RWPE2 (cell line): ENCODE measurements at regions not wholly inside any gene's neighbourhood (a gene's known extent, or its start where the extent isn't known, plus 50 kb on each side); places are given as distances from the start of the nearest gene placed in this dataset.

ENCODE experiments used
- ATAC-seq: fragments of 200-7000 bp; cut with Tn5 transposase; 3 replicates; pipeline ENCODE4 v1.9.1; 2021; ENCODE audit warnings: low read depth
- DNase-seq: peaks from one replicate; pipeline ENCODE4 v3.0.0-alpha.2; 2020; ENCODE audit warnings: low spot score
- H3K27ac ChIP-seq: fragments of 450-650 bp; 2 replicates; pipeline ENCODE4 v1.5.1; 2017; ENCODE audit warnings: mild to moderate bottlenecking; ENCODE audit not compliant: poor library complexity, severe bottlenecking
- H3K27me3 ChIP-seq: fragments of 250-450 bp; sonication (Bioruptor Pico); 2 replicates; pipeline ENCODE4 v1.5.1; 2021; ENCODE audit warnings: mild to moderate bottlenecking, moderate library complexity; ENCODE audit not compliant: insufficient read depth, poor library complexity, severe bottlenecking
- H3K36me3 ChIP-seq: fragments of 250-450 bp; sonication (Bioruptor Pico); 2 replicates; pipeline ENCODE4 v1.5.1; 2020; ENCODE audit warnings: low read depth, mild to moderate bottlenecking, moderate library complexity
- H3K4me1 ChIP-seq: fragments of 250-450 bp; sonication (Bioruptor Pico); 2 replicates; pipeline ENCODE4 v1.5.1; 2021; ENCODE audit warnings: mild to moderate bottlenecking, moderate library complexity; ENCODE audit not compliant: insufficient read depth, poor library complexity, severe bottlenecking
- H3K4me3 ChIP-seq: fragments of 250-450 bp; sonication (Bioruptor Pico); 2 replicates; pipeline ENCODE4 v1.5.1; 2021; ENCODE audit warnings: mild to moderate bottlenecking, moderate library complexity; ENCODE audit not compliant: severe bottlenecking
- H3K9me3 ChIP-seq: fragments of 250-450 bp; sonication (Bioruptor Pico); 2 replicates; pipeline ENCODE4 v1.5.1; 2021; ENCODE audit warnings: mild to moderate bottlenecking, moderate library complexity; ENCODE audit not compliant: severe bottlenecking
- CTCF ChIP-seq: fragments of 450-650 bp; IDR thresholded peaks from one replicate; pipeline ENCODE4 v1.5.1; 2017; ENCODE audit warnings: mild to moderate bottlenecking, moderate library complexity; ENCODE audit not compliant: poor library complexity, severe bottlenecking

DNA sequence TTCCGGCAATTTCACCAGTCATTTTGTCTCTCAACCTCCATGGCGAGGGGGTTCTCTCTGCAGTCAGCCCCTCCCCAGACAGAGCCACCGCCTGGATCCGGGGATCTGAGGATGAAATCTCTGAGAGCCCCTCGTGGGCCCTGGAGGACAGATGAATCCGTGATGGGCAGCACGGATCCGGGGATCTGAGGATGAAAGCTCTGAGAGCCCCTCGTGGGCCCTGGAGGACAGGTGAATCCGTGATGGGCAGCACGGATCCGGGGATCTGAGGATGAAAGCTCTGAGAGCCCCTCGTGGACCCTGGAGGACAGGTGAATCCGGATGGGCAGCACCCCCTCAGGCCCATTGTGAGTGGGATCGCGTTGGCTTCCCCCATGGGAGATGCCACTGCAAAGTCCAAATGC, 106.5 kb downstream of the DACT2 start:
- Histone ChIP-seq H3K27ac (no peak overlapping the region), H3K9me3 (no peaks in the 10 kb centered on the region)
- peak; percentile 42 for DNase-seq

DNA sequence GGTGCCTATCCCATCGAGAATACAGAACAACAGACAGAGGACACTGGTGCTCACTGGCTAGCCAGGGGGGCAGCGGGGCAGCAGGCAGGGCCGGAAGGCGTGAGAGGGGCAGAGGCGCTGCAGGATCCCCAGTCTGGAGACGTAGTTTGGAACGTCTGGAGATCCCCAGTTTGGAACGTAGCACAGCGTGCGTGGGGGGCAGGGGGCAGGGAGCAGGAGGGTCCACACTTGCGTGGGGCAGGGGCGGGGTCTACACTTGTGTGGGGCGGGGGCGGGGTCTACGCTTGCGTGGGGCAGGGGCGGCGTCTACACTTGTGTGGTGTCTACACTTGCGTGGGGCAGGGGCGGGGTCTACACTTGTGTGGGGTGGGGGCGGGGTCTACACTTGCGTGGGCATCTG, 107.2 kb downstream of the DACT2 start:
- H3K4me1 ChIP-seq = no peaks in the 10 kb centered on the region
- no peak overlapping the region for H3K27ac ChIP-seq
- H3K4me3 ChIP-seq = no peak overlapping the region
- no peaks in the 10 kb centered on the region for H3K9me3 ChIP-seq
- no peak for ATAC-seq
- H3K36me3 ChIP-seq = no peaks in the 10 kb centered on the region
- H3K27me3 ChIP-seq = peaks cover 5% of the 10 kb centered on the region
- TF ChIP-seq CTCF = no peak
- peak; percentile 41 for DNase-seq

More for the DNA sequence above, 106.5 kb downstream of the DACT2 start:
- Histone ChIP-seq H3K4me3 (no peak overlapping the region), H3K36me3 (no peaks in the 10 kb centered on the region), H3K4me1 (no peaks in the 10 kb centered on the region), H3K27me3 (peaks cover 5% of the 10 kb centered on the region)
- TF ChIP-seq CTCF = no peak
- ATAC-seq = no peak

- ATAC-seq = no peak
- Histone ChIP-seq H3K9me3 (no peaks in the 10 kb centered on the region), H3K27me3 (peaks cover 5% of the 10 kb centered on the region)
These were observed 107.9 kb downstream of the DACT2 start for GRCh38 chr6:168211681-168212080.

GRCh38 chr6:168210239-168211105, 109.1 kb downstream of the DACT2 start:
- H3K36me3 ChIP-seq = no peaks in the 10 kb centered on the region
- H3K4me1 ChIP-seq = no peaks in the 10 kb centered on the region
- DNase-seq (peak; percentile 43), ATAC-seq (no peak)
- no peak for TF ChIP-seq CTCF
- no peak overlapping the region for H3K27ac ChIP-seq
- H3K4me3 ChIP-seq = no peak overlapping the region
- H3K9me3 ChIP-seq = no peaks in the 10 kb centered on the region
- H3K27me3 ChIP-seq = no peaks in the 10 kb centered on the region

More at GRCh38 chr6:168211681-168212080, 107.9 kb downstream of the DACT2 start:
- H3K36me3 ChIP-seq = no peaks in the 10 kb centered on the region
- no peak overlapping the region for H3K4me3 ChIP-seq
- no peak overlapping the region for H3K27ac ChIP-seq
- H3K4me1 ChIP-seq = no peaks in the 10 kb centered on the region
- TF ChIP-seq CTCF = no peak
- no peak for DNase-seq

DNA sequence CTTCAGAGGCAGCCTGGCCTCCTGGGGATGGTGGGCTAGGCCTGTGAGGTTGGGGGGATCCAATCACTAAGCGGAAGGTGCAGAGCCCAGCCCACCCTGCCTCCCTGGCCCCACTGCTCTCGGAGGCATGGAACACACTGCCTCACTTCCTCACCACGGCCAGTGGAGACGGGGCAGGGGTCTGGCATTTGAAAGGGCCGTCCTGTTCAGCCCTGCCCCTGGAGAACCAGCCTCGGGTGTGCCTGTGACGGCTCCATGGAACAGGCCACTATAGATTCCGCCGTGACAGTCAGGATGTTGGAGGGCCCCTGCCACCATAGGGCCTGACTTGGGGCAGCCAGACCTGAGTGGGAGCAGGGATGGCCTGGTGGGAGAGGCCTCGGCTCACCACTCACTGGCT, 110.2 kb downstream of the DACT2 start:
- Histone ChIP-seq H3K27me3 (no peaks in the 10 kb centered on the region), H3K4me3 (no peak overlapping the region), H3K27ac (no peak overlapping the region), H3K4me1 (no peaks in the 10 kb centered on the region), H3K9me3 (no peaks in the 10 kb centered on the region), H3K36me3 (no peaks in the 10 kb centered on the region)
- TF ChIP-seq CTCF = no peak
- ATAC-seq (no peak), DNase-seq (no peak)
